ENCODE measurements at regions not wholly inside any gene's neighbourhood (a gene's known extent, or its start where the extent isn't known, plus 50 kb on each side); places are given as distances from the start of the nearest gene placed in this dataset.

DNA sequence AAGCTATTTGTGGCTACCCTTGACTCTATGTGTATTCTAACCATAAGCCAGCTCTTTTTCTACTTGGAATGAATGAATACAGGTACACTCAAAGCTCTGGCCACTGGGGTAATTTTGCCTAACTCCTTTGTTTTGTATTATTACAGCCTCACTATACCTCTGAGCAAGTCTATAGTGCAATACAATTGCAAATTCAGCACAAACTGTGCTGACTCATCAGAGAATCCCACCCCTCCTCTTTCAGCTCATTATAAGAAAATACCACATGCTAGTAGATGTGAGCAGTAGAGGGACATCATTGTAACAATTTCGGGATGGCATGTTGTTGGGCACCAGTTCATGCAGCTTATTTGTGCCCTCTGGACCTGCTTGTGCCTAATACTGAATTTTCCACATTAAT, 1382.2 kb downstream of the SLITRK5 start:
- no peak for TF ChIP-seq NR3C1 (IDR thresholded peaks at IDR 0.05)
- TF ChIP-seq CTCF (IDR thresholded peaks at IDR 0.05) = no peak
- no peak for TF ChIP-seq MAZ (IDR thresholded peaks at IDR 0.05; ENCODE audit: borderline replicate concordance, low read depth, low read length)
- TF ChIP-seq, protein P1, sequence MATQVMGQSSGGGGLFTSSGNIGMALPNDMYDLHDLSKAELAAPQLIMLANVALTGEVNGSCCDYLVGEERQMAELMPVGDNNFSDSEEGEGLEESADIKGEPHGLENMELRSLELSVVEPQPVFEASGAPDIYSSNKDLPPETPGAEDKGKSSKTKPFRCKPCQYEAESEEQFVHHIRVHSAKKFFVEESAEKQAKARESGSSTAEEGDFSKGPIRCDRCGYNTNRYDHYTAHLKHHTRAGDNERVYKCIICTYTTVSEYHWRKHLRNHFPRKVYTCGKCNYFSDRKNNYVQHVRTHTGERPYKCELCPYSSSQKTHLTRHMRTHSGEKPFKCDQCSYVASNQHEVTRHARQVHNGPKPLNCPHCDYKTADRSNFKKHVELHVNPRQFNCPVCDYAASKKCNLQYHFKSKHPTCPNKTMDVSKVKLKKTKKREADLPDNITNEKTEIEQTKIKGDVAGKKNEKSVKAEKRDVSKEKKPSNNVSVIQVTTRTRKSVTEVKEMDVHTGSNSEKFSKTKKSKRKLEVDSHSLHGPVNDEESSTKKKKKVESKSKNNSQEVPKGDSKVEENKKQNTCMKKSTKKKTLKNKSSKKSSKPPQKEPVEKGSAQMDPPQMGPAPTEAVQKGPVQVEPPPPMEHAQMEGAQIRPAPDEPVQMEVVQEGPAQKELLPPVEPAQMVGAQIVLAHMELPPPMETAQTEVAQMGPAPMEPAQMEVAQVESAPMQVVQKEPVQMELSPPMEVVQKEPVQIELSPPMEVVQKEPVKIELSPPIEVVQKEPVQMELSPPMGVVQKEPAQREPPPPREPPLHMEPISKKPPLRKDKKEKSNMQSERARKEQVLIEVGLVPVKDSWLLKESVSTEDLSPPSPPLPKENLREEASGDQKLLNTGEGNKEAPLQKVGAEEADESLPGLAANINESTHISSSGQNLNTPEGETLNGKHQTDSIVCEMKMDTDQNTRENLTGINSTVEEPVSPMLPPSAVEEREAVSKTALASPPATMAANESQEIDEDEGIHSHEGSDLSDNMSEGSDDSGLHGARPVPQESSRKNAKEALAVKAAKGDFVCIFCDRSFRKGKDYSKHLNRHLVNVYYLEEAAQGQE (IDR thresholded peaks at IDR 0.05) = no peak
